ENCODE measurements at regions not wholly inside any gene's neighbourhood (a gene's known extent, or its start where the extent isn't known, plus 50 kb on each side); places are given as distances from the start of the nearest gene placed in this dataset.

- TF ChIP-seq XBP1 (CRISPR knock-in tag; IDR thresholded peaks at IDR 0.05) = no peak
- no peak for TF ChIP-seq FOXK2 (IDR thresholded peaks at IDR 0.05)
- TF ChIP-seq ZNF331 (CRISPR knock-in tag; IDR thresholded peaks at IDR 0.05) = no peak
- no peak for TF ChIP-seq ATF7 (IDR thresholded peaks at IDR 0.05)
- no peak for TF ChIP-seq ATF7 (CRISPR knock-in tag; IDR thresholded peaks at IDR 0.05)
- TF ChIP-seq SMAD3 (CRISPR knock-in tag; IDR thresholded peaks at IDR 0.05) = no peak
- TF ChIP-seq BCL3 (CRISPR knock-in tag; IDR thresholded peaks at IDR 0.05) = no peak
- TF ChIP-seq FOXP1 (IDR thresholded peaks at IDR 0.05) = no peak
- TF ChIP-seq FOXP1 (CRISPR knock-in tag; IDR thresholded peaks at IDR 0.05) = no peak
These were observed 89.2 kb upstream of the INHBA start (continued) for GRCh38 chr7:41792120-41792519.

- BruUV-seq (replicated peaks) = no TSS peak
- FAIRE-seq (no peak), DNase-seq (ENCODE audit: low spot score) (no peak), ATAC-seq (no peak)
- no peaks in the 10 kb centered on the region for H3K4me1 ChIP-seq (ENCODE audit: insufficient read depth, low read length)
- in situ Hi-C loops (cut with HindIII; ENCODE audit: extremely low pct_ligation_motif_present, low pct_unique_long_range_greater_than_20kb) (no loop called here), intact Hi-C loops (cut with micrococcal nuclease; ENCODE audit: unreplicated experiment) (no loop called here)
- 17% methylated on average over 3 of the region's 3 CpGs for WGBS (ENCODE audit: low lambda C conversion rate)
- no peak overlapping the region for H3K4me2 ChIP-seq (ENCODE audit: low read depth, low read length)
- H3K9me3 ChIP-seq (ENCODE audit: low read length) = no peaks in the 10 kb centered on the region
- H3K79me2 ChIP-seq (ENCODE audit: insufficient read depth, low read length) = no peaks in the 10 kb centered on the region
- TF ChIP-seq ZNF382 (CRISPR knock-in tag; IDR thresholded peaks at IDR 0.05; ENCODE audit: borderline replicate concordance) = no peak
- TF ChIP-seq FOXA1 (IDR thresholded peaks at IDR 0.05) = no peak
- no peak for TF ChIP-seq FOXA1 (CRISPR knock-in tag; IDR thresholded peaks at IDR 0.05)
- TF ChIP-seq ZNF782 (CRISPR knock-in tag; IDR thresholded peaks at IDR 0.05; ENCODE audit: borderline replicate concordance) = no peak
- TF ChIP-seq MBNL3 (CRISPR knock-in tag; conservative IDR thresholded peaks at IDR 0.05) = no peak
- TF ChIP-seq DZIP1 (CRISPR knock-in tag; IDR thresholded peaks at IDR 0.05) = no peak
- no peak for TF ChIP-seq REL (CRISPR knock-in tag; conservative IDR thresholded peaks at IDR 0.05)
- ChIA-PET POLR2A (no interaction called here), CTCF (ENCODE audit: low intra/inter-chr PET ratio, low total read pairs) (no interaction called here)
- no peak overlapping the region for H3K9ac ChIP-seq (ENCODE audit: insufficient read depth, low read depth, low read length)
- H2AFZ ChIP-seq (ENCODE audit: low read length) = no peak overlapping the region
- no peaks in the 10 kb centered on the region for H4K20me1 ChIP-seq (ENCODE audit: insufficient read depth, low read length)
- no peak overlapping the region for H3K4me3 ChIP-seq (replicated peaks in 1 of 3; ENCODE audit: insufficient read depth in 1 of 3, low read depth in 2 of 3, low read length in 3 of 3)
- no peaks in the 10 kb centered on the region for H3K36me3 ChIP-seq (replicated peaks in 1 of 2; ENCODE audit: control insufficient read depth in 1 of 2, insufficient read depth in 2 of 2, low read length in 2 of 2)
- no peaks in the 10 kb centered on the region for H3K27me3 ChIP-seq (ENCODE audit: control insufficient read depth in 1 of 2, insufficient read depth in 2 of 2, low read length in 2 of 2)
- no peak overlapping the region for H3K27ac ChIP-seq (ENCODE audit: extremely low read length, insufficient read depth, low read length)
These were observed 85.7 kb upstream of the INHBA start for GRCh38 chr7:41788556-41788955.

Measured in HepG2 (cell line).